Suprapubic skin (tissue), 4 donors: ENCODE measurements at regions not wholly inside any gene's neighbourhood (a gene's known extent, or its start where the extent isn't known, plus 50 kb on each side); places are given as distances from the start of the nearest gene placed in this dataset.

ENCODE experiments used
- DNase-seq, 2 donors: peaks; one replicate each; pipeline ENCODE4 v3.0.0-alpha.2; 2019; ENCODE audit warnings: low spot score in 2 of 2
- H3K27ac ChIP-seq: fragments of 200-600 bp; sonication (generic); one replicate; pipeline ENCODE4 v1.5.1; 2019
- H3K27me3 ChIP-seq: fragments of 200-600 bp; sonication (generic); one replicate; pipeline ENCODE4 v1.5.1; 2019
- H3K36me3 ChIP-seq: fragments of 200-600 bp; sonication (generic); one replicate; pipeline ENCODE4 v1.5.1; 2019
- H3K4me1 ChIP-seq: fragments of 200-600 bp; sonication (generic); one replicate; pipeline ENCODE4 v1.5.1; 2019
- H3K4me3 ChIP-seq: fragments of 200-600 bp; sonication (generic); one replicate; pipeline ENCODE4 v1.5.1; 2019; ENCODE audit warnings: mild to moderate bottlenecking
- H3K9me3 ChIP-seq: fragments of 200-600 bp; sonication (generic); one replicate; pipeline ENCODE4 v1.5.1; 2019
- CTCF ChIP-seq, 2 donors: fragments of 200-600 bp in 1 of 2; fragments of 450-650 bp in 1 of 2; sonication (generic) in 1 of 2; IDR thresholded peaks; one replicate each; pipeline ENCODE4 v1.5.1; 2016 to 2019; ENCODE audit warnings: antibody characterized with exemption in 2 of 2, mild to moderate bottlenecking in 1 of 2, moderate library complexity in 1 of 2
- EP300 ChIP-seq: sonication (generic); formaldehyde crosslinking; IDR thresholded peaks from one replicate; pipeline ENCODE4 v1.6.1; 2017; ENCODE audit warnings: antibody characterized with exemption
- POLR2A ChIP-seq, 2 donors: fragments of 450-650 bp; IDR thresholded peaks; one replicate each; pipeline ENCODE4 v1.6.1; 2017; ENCODE audit warnings: antibody characterized with exemption in 2 of 2, mild to moderate bottlenecking in 2 of 2, moderate library complexity in 2 of 2
- POLR2AphosphoS5 ChIP-seq, 3 donors: sonication (generic); formaldehyde crosslinking; IDR thresholded peaks; one replicate each; pipeline ENCODE4 v1.6.1; 2017; ENCODE audit warnings: antibody characterized with exemption in 3 of 3
- WGBS: methylation state at CpG from one replicate; pipeline ENCODE4 v1.1.5; 2018; 5-methylcytosine and 5-hydroxymethylcytosine counted together

- TF ChIP-seq POLR2AphosphoS5 (IDR thresholded peaks at IDR 0.05) (no peak), POLR2A (IDR thresholded peaks at IDR 0.05) (no peak), EP300 (no peak), CTCF (IDR thresholded peaks at IDR 0.05) (no peak)
- H3K4me3 ChIP-seq = no peak overlapping the region
- H3K27me3 ChIP-seq = peaks cover 40% of the 10 kb centered on the region
- no peaks in the 10 kb centered on the region for H3K36me3 ChIP-seq
- WGBS = 41% methylated on average over 4 of the region's 4 CpGs
- no peak overlapping the region for H3K27ac ChIP-seq
- DNase-seq = no peak
- no peaks in the 10 kb centered on the region for H3K4me1 ChIP-seq
- H3K9me3 ChIP-seq = peaks cover 4% of the 10 kb centered on the region
Measured at GRCh38 chr17:74089869-74090464, 113.5 kb upstream of the RPL38 start.

GRCh38 chr17:74094651-74095050 lies 108.8 kb upstream of the RPL38 start:
- Histone ChIP-seq H3K9me3 (peaks cover 4% of the 10 kb centered on the region), H3K27ac (no peak overlapping the region), H3K27me3 (peaks cover 14% of the 10 kb centered on the region), H3K36me3 (no peaks in the 10 kb centered on the region), H3K4me3 (no peak overlapping the region), H3K4me1 (no peaks in the 10 kb centered on the region)
- TF ChIP-seq CTCF (IDR thresholded peaks at IDR 0.05) = no peak
- no peak for TF ChIP-seq POLR2A (IDR thresholded peaks at IDR 0.05)
- TF ChIP-seq POLR2AphosphoS5 (IDR thresholded peaks at IDR 0.05) = no peak
- TF ChIP-seq EP300 = no peak
- no peak for DNase-seq

GRCh38 chr17:74096456-74096855 lies 107.0 kb upstream of the RPL38 start:
- Histone ChIP-seq H3K4me1 (no peaks in the 10 kb centered on the region), H3K27ac (no peak overlapping the region), H3K36me3 (no peaks in the 10 kb centered on the region), H3K27me3 (peaks cover 5% of the 10 kb centered on the region), H3K4me3 (no peak overlapping the region), H3K9me3 (no peaks in the 10 kb centered on the region)
- TF ChIP-seq CTCF (IDR thresholded peaks at IDR 0.05) (no peak), EP300 (no peak), POLR2AphosphoS5 (IDR thresholded peaks at IDR 0.05) (no peak), POLR2A (IDR thresholded peaks at IDR 0.05) (no peak)
- 80% methylated on average over 5 of the region's 5 CpGs for WGBS
- DNase-seq = no peak

GRCh38 chr17:74097450-74098135 lies 105.9 kb upstream of the RPL38 start:
- Histone ChIP-seq H3K4me3 (no peak overlapping the region), H3K27me3 (peaks cover 9% of the 10 kb centered on the region), H3K9me3 (no peaks in the 10 kb centered on the region), H3K36me3 (no peaks in the 10 kb centered on the region), H3K27ac (no peak overlapping the region), H3K4me1 (no peaks in the 10 kb centered on the region)
- DNase-seq = no peak
- TF ChIP-seq POLR2AphosphoS5 (IDR thresholded peaks at IDR 0.05) (no peak), POLR2A (IDR thresholded peaks at IDR 0.05) (no peak), CTCF (IDR thresholded peaks at IDR 0.05) (no peak), EP300 (no peak)
- 67% methylated on average over 14 of the region's 14 CpGs for WGBS

GRCh38 chr17:74098136-74099024 lies 105.1 kb upstream of the RPL38 start:
- no peak for TF ChIP-seq CTCF (IDR thresholded peaks at IDR 0.05)
- TF ChIP-seq EP300 = no peak
- TF ChIP-seq POLR2AphosphoS5 (IDR thresholded peaks at IDR 0.05) = no peak
- no peak for TF ChIP-seq POLR2A (IDR thresholded peaks at IDR 0.05)
- Histone ChIP-seq H3K27ac (no peak overlapping the region), H3K4me1 (no peaks in the 10 kb centered on the region), H3K4me3 (no peak overlapping the region), H3K27me3 (peaks cover 17% of the 10 kb centered on the region), H3K9me3 (no peaks in the 10 kb centered on the region), H3K36me3 (no peaks in the 10 kb centered on the region)
- 81% methylated on average over 13 of the region's 15 CpGs for WGBS
- no peak for DNase-seq
